NCI-H460 (cell line): ENCODE measurements at regions not wholly inside any gene's neighbourhood (a gene's known extent, or its start where the extent isn't known, plus 50 kb on each side); places are given as distances from the start of the nearest gene placed in this dataset.
"Not testable (repeated sequence)": the region's sequence is repeated elsewhere in the genome, so short reads cannot be mapped to it uniquely, and the experiment has no call there.

Experiments used
- DNase-seq: peaks from one replicate; pipeline ENCODE4 v3.0.0-alpha.2; 2016; ENCODE audit warnings: low read depth; ENCODE audit errors: extremely low read depth

DNA sequence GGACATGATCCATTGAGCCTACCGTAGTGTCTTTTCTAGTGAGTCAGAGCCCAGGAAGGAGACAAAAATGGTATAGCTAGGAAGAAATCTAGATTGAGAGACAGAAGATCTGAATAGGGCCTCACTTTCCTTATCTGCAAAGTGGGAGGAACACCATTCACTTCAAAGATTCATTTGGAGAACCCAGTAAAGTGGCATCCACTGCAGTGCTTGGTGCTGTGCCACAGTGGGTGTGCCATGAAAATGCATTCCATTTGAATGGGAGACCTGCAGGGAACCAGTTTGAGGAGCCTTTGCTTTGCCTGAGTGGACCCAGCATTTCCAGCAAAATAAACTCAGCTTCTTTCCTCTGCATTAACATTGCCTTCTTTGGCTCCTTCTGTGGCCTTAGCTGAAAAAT lies 470.5 kb upstream of the CADM1 start:
- DNase-seq: no peak

- not testable (repeated sequence) for DNase-seq
Observed at GRCh38 chr11:115967203-115967602, 463.0 kb upstream of the CADM1 start.

- no peak for DNase-seq
Observed at GRCh38 chr11:115965767-115966504, 461.7 kb upstream of the CADM1 start.

DNA sequence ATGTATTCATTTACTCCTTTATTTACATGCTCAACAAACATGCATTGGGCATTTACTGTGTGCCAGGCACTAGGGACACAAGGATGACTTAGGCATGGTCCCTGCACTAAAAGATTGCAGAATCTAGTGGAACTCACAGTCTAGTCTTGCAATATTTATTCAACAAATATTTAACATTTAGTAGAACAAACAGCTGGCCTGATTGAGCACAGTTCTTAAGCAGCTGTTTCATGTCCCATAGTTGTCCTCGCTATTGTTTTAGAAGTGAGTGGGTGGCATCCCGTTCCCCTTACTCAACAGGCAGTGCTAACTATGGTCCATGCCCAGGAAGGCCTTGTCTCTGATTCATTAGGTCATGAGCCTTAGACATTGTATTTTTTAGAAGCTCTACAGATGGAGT lies 459.9 kb upstream of the CADM1 start:
- no peak for DNase-seq

DNA sequence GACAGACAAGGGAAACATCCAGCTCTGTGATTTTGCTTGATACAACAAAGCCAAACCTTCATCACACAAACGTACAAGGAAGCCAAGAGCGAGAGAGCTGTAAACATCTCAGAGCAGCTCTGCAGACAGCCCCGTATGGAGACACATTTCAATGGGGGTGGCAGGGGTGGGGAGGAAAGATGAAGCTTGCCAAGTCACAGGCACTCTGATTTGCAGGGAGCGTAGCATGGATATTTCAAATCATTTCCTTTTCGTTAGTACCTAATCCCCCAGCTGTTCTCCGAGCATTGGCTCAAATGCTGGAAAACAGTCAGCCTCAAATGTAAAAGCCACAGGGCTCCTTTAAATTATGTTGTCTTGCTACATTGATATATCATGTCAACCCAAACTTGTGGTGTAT lies 458.9 kb upstream of the CADM1 start:
- no peak for DNase-seq

GRCh38 chr11:115961159-115962003 lies 457.2 kb upstream of the CADM1 start:
- no peak for DNase-seq

GRCh38 chr11:115959081-115959486 lies 454.9 kb upstream of the CADM1 start:
- no peak for DNase-seq

DNA sequence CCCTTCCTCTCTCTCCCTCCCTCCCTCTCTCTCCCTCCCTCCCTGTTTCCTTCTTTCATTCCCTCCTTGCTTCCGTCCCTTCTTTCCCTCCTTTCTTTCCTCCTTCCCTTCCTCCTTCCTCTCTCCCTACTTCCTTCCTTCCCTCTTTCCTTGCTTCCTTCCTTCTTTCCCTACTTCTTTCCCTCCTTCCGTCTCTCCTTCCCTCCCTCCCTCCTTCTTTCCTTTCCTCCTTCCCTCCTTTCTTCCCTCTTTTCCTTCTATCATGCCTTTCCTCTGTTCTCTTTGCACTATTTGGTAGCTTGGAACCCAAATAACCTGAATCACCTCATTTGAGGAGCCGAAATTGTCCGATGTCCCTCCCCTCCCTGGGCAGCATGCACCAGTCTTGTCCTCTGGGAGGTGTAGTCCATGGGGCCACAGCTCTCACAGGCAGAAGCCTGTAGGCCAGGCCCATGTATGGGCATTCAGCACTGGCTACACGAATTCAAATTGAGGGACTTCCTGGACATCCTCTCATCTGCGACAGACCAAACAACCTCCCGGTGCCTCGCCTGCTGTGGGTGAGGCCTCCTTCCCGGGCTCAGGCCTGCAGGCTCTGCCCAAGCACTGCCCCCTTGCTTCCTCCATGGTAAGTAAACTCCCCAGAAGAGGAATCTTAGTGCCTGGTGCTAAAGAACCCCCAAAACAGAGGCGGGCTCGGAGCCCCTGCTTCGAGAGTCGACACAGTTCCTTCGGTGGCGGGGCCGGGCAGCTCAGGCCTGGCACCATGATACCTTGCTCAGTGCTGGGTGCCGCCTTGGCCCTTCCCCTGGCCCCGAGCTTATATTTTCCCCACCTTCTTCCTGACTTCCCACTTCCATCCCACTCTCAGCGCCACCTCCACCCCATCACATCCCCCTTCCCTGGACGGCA lies 454.1 kb upstream of the CADM1 start:
- DNase-seq: no peak

- no peak for DNase-seq
Observed at GRCh38 chr11:115955803-115956202, 451.6 kb upstream of the CADM1 start.

GRCh38 chr11:115950660-115951059 lies 446.4 kb upstream of the CADM1 start:
- DNase-seq: no peak

DNA sequence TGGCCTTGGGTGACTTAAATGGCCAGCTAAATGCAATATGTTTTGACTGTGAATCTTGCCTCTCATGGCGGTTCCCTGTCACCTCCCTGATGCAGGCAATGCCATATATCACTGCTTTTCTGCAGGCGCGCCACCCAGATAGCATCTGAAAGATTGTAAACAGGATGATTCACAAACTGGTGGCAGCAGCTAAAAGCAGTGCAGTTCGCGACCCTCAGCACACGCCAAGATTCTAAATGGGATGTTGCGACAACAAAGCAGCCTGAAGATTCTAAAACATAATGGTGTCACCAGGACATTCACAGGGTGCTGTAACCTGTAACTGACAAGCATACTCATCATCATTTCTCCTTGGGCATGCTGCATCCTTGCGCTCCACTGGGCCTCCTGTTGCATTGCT lies 440.4 kb upstream of the CADM1 start:
- no peak for DNase-seq

DNA sequence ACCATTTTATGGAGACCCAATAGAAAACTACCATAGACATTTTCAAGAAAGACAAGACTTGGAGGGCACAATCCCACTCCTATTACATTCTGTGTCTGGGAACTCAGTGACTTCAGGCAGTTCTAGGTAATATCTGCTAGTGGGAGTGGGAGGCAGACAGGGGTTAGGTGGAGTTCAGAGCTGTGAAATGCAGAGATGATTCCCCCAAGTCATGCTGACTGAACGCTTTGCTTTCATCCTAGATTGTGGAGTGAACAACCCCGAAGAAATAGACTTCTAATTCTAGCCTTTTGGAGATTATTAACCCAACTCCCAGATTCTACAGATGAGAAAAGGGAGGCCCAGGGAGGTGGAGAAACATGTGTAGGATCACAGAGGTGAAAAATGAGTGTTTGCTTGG lies 437.8 kb upstream of the CADM1 start:
- no peak for DNase-seq

DNA sequence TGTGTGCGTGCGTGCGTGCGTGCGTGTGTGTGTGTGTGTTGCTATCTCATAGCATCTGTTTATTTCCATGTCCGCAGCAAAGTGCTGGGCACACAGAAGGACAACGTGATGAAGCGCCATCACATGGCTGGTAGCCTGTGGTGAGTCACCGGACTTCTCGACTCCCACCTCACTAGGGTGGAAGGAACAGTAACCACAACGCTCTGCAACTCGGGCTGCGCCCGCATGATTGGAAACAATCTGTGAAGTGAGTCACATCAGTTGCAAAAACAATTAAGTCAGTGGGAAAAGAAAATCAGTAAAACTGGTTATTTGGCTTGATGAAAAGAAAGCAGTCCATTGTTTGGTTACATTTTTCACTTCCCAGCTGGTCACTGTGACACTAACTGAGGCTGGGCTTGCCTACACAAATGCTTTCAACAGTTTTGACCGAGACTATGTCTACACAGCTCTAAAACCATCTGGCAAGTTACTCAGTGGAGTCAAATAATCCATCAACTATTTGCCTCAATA lies 437.3 kb upstream of the CADM1 start:
- DNase-seq: no peak

DNA sequence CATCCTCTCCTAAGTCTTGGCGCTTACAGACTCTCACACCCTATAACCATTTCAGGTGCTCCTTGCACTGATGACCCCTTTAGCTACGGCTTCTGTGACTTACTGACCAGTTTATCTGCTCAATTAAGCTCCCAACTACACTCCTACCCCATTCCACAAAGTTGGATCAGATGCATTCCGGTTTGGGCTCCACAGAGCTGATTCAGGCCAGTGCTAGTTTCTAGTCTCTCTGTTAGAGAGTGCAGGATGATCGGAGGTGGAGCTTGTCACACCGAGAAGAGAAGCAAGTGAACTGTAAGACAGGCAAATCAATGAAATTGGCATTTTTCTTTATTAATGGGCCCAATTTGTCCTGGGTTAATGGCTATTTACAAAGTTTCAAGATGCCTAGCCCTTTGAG lies 436.8 kb upstream of the CADM1 start:
- DNase-seq: no peak

DNA sequence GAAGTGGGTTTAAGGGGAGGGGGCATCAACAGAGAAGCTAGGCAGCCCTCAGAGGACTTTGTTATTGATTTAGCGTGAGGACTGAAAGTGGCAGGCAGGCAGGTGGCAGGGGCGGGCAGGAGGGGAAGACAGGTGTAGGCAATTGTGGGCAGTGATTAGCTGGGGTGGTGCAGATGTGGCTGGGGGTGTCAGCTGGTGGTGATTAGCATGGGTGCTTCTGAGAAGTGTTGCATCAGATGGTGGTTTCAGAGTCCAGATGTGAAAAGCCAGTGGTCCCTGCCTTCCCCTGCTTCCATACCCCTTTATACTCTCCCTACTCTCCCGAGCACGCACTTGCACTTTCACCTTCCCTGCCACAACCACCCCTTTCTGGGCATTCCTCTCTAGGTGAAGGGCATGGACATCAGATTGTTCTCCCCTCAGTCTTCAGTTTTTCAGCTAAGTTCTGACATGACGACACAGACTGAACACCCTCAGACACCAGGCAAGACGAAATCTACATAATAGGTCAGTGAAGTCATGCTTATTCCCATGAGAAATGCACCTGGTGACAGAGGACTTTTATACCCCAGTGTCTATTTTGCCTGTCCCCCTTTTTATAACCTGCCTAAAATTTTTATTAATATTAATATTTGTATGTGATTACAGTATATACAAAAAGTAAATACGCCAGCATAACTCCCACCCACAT lies 435.7 kb upstream of the CADM1 start:
- no peak for DNase-seq

DNA sequence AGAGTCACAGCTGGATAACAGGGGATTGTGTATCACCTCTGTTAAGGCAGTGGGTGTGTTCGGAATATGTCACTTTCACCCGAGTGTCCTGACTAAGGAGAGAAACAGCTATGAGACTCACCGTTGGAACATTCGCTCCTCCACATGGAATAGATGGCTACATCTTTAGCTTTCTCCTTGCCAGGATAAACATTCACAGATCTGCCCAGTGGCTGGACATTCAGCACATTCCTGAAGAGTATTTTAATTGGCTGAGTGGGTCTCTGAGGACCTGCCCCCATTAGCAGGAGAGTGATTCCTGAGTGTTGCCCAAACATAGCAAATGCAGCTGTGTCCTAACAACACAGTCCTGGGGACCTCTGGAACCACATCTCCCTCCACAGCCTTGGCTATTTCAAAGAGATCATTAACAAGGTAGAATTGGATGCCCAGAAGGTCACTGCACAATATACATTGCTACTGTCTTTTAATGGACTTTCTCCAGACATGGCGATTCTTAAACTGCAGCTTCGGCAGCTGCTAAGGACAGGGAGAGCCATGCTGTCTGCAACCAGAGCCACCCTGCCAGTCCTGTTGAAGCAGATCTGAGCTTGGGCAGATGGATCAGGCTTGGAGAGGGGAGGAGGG lies 435.0 kb upstream of the CADM1 start:
- DNase-seq: no peak

DNA sequence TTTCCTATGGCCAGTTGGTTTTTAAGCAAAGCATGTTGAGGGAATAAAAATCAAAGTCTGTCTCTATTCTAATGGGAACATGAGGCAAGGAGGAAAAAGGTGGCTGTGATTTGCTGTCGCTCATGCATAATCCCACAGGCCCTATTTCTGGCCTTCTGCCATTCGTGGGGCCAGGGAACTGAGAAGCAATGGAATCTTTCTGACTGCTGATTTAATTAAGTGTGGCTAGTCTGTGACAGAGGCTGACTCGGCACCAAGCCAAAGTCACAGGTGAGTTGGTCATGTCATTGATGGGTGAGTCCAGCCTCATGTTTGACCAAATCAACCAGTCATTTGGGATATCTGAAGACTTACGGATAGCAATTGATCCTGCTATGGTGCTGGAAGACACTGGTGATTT lies 429.3 kb upstream of the CADM1 start:
- no peak for DNase-seq

GRCh38 chr11:115931548-115932083 lies 427.4 kb upstream of the CADM1 start:
- DNase-seq: no peak

- DNase-seq: no peak
Observed at GRCh38 chr11:115930886-115931547, 426.8 kb upstream of the CADM1 start.
